HG02884 (cell line): ENCODE measurements at regions not wholly inside any gene's neighbourhood (a gene's known extent, or its start where the extent isn't known, plus 50 kb on each side); places are given as distances from the start of the nearest gene placed in this dataset.
"Not testable (repeated sequence)": the region's sequence is repeated elsewhere in the genome, so short reads cannot be mapped to it uniquely, and the experiment has no call there.

Experiments
- ATAC-seq: cut with Tn5 transposase; IDR thresholded peaks from one replicate; pipeline ENCODE4 v1.9.1; 2021; ENCODE audit warnings: mild to moderate bottlenecking, moderate library complexity; ENCODE audit not compliant: unreplicated experiment

DNA sequence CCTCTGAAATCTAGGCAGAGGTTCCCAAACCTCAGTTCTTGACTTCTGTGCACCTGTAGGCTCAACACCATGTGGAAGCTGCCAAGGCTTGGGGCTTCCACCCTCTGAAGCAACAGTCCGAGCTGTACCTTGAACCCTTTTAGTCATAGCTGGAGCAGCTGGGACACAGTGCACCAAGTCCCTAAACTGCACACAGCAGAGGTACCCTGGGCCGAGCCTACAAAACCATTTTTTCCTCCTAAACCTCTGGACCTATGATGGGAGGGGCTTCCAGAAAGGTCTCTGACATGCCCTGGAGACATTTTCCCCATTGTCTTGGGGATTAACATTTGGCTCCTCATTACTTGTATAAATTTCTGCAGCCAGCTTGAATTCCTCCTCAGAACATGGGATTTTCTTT lies 168.8 kb downstream of the TLE3 start:
- not testable (repeated sequence) for ATAC-seq

DNA sequence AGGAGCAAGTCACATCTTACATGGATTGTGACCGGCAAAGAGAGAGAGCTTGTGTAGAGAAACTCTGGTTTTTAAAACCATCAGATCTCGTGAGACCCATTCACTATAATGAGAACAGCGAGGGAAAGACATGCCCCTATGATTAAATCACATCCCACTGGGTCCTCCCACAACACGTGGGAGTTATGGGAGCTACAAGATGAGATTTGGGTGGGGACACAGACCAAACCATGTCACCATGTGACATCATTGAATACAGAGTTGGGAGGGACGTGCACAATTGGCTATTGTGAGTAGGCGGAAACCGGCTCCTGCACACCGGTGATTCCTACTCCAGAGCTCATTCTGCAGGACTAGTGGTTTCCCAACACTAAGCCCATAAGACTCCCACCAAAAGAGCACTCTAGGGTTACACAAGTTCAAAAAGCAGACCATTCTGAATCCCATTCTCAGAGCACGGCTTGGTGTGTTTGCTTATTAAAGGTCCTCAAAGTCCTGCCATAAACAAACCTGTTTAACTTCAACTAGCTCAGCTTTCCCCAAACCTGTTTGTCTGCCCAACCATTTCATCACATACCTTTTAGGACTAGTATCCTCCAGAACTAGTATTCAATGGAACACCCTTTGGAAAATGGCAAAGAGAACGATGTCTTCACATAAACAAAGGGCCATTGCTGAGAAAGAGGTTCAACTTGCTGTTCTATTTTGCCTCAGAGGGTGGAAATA lies 167.6 kb downstream of the TLE3 start:
- no peak for ATAC-seq

DNA sequence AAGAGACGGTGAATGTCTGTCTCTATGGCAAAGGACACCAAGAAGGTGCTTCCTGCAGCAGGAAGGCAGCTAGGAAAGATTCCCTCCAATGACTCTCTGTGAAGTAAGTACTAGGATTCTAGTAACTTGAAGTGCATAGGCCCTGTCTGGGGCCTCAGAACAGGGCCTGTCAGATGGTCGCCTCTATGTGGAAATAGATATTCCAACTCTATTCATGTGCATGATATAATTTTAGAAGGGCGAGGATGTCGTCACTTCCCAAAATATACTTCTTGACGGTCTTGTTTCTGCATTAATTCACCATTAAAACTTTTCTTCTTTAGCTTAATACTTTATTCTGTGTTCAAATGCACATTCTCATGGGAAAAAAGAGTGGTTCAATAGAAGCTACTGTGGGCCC lies 167.0 kb downstream of the TLE3 start:
- ATAC-seq: no peak

DNA sequence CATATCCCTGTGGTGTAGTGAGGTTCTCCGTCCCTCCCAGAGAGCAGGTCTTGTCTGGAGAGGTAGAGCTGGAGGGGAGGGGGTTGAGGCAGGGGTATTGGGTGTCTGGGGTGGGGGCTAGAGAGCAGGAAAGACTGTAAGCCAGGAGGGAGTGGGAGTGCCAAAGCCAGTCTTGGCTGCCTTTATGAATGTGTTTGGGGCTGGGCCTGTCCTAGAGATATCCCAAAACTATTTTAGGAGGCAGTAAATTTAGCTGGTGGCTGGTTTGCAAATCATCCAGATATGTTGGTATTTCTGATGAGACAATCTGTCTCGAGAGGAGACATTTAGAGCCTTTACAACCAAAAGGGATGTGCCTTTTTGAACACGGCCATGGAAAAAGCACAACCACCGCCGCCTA lies 166.6 kb downstream of the TLE3 start:
- no peak for ATAC-seq

DNA sequence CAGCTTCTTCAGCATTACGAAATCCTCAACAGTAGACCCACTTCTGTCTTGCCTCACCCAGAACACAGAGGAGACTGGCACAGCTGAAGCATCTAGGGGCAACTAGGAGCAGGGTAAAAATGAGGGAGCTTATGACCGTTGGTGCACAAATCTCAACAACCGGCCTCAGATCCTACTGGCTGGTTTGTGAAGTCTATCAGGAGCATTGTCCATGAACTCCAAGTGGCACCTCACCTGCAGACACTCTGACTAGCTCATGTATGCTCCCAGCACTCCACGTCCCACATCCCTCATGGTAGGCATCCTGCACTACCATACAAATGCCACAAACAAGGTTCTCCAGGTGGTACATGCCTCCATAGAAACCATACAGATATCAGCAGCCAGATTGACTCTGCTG lies 163.1 kb downstream of the TLE3 start:
- ATAC-seq: no peak

DNA sequence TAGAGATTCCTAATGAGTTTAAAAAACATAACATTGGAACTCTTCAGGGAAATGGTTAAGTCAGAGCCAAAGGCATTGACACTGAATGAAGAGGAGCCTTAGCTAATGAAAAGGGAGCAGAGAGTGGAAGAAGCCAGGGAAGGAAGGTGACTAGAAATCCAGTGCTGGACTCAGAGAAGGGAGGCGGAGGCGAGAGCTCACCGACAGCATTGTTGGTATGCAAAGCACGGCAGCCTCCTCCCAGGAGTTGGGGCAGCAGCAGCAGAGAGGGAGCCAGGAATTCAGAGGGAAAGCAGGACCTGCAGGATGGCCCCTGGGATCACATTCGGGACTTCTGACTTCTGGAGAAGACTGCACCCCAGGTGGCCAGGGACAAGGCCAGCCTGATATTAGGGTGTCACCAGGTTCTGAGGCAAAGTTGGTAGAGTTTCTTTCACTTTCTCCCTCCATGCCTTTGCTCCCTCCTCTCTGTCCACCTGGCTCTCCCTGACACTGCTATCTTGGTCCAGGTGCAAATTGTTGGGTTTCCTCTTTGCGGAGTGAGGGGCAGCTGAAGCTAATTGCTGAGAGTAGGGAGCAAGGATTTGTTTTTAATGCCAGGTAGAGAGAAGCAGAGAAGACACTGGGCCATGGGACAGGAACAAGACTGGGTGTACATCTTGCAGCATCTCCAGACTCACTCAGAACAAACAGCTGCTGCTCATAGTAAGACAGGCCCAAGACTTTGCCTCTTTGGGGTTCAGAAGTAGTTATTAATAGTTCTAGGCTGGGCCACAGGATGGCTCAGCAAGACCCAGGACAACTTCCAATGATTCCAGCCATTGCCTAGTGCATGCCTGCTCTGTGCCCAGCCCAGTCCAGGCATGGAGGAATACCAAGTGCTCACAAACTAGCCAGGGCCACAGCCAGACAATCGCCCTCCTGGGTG lies 157.9 kb downstream of the TLE3 start:
- ATAC-seq: no peak

DNA sequence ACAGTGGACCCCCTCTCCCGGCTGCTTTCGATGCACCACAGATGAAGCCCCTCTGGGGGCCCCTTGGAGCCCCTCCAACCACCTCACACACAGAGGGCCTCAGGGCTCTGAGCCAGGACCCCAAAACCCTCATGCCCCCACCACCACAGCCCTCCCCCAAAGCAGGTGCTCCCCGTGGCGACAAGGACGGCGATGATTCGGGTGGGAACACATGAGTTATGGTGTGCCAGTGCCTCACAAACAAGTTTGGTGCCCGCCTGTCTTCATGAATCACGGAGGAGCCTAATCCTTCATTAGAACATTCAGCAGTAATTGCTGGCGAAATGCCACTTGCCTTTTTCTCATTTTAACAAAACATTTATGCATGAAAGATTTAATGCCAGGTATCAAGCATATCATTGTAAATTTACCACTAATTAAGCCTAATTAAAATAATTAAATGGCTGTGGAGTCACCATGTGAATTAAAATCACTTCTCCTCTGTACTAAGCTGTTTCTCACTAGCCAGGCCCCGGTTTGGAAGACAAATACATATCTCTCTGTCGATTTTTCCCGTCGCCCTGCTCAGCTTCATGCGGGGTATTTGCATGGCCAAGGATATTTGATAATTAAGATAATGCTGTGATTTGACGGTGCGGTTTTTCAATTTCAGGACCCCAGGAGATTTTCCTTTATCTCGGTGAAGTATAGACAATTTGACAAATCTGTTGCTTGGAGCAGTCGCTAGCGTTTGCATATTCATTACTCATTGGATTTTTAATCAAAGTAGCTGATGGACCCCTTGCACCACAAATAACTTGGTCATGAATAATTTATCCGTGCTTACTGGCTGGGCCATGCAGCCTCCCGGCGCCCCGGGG lies 157.0 kb downstream of the TLE3 start:
- ATAC-seq: no peak

DNA sequence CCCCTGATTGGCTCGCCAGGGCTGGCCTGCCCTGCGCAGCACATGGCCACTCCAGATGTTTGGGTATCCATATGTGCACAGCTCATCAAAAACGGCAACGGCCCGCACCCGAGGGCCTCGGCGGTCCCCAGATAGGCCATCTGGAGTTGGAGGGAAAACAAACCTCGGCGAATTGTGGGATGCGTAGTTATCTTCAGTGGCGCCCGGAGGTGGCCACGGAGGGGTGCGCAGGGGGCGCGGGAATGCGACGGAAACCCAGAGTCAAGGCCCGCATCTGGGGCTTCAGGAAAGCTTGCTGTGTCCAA lies 156.5 kb downstream of the TLE3 start:
- no peak for ATAC-seq

DNA sequence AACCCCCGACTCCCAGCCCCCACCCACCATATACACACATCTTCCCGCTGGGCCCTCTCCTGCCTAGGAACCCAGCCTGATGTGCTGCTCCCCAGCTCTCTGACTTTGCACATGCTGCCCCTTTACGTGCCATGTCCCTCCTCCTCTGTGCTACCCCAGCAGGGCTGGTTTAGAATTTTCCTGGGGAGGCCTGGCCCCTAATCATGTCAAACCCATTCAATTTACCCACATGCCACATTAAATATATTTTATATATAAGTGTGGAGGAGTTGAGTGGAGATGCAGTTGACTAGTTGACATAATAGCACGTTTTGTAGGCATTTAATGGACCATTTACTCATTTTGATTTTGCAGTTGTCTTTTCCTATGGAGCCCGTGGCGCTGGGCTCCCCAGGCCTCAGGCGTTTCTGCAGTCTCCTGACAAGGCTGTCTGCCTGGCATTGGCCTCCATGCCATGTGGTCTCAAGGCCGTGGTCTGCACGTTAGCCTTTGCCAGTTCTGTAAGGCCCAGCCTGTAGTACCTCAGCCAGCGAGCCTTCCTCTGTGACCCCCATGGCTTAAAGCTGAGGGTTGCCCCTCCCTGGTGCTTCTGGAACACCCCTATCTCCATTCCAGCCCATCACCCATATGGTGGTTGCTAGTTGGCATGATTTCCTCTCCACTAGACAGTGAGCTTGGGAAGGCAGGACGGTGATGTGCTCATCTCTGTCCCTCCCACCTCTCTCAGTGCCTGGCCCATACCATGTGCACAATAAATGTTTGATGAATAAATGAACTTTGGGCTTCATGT lies 155.8 kb downstream of the TLE3 start:
- ATAC-seq: no peak

DNA sequence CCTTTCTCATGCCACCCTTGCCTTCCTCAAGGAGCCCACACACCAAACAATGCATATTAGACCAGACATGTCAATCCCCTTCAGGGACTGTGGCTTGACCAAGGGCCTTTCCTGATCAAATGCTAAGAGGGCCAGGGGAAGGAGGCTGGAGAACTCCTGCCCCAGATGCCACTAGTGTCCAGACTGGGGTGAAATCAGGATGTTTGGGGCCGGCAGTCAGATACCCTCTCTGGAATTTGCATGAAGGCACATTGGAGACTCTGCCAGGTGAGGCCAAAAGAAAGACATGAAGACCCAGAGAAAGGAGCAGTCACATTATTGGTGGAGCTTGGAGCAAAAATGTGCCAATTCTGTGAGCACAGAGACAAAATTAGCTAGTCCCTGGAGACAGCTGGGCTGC lies 154.1 kb downstream of the TLE3 start:
- no peak for ATAC-seq

DNA sequence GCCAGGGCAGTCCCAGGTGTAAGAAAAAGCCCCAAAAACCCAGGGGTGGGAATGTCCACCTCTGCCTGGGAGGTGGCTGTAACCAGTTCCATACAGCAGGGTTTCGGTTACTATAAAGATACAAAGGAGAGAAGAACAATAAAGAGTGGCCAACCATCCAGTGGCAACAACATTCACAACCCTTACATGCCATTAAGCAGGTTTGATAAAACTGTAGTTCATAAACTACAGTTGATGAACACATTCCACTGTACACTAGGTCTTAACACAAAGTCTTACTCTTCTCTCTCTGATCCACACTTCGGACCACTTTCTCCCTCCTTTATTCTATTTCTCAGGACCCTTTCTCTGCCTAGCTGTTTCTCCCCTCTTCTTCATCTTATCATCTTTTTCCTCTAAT lies 152.0 kb downstream of the TLE3 start:
- no peak for ATAC-seq

DNA sequence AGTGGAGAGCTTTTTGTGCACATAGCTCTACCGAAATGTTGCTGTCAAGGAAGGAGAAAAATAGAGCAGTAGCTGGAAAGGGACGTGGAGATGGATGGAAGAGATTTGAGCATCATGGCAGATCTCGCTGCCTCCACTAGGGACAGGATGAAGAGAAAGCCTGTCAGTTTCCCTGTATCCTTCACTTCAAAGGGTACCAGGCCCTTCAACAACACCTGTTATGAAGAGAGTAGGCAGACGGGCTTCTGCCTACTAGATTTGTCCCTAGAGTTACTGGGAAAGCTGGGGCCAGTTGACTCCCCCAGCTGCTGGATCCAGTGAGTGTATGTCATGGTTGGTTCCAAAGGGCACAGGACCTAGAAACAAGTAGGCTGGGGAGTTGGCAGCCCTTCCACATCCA lies 150.8 kb downstream of the TLE3 start:
- ATAC-seq: no peak

DNA sequence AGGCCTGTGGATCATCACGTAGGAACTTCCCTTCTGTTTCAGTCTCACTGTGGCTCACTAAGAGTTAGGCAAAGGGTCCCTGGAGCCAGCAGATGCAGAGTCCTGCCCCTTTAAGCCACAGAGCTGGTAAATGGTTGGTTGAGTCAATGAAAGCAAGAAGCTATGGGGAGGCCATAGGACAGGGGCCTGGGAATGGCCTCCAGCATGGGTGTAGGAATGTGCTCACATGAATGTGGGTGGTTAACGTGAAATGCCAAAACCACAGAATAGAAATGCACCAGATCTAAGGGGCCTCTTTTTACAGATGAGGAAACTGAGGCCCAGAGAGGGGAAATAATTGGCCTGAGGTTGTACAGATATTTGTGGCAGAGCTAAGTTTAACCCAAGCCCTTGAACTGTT lies 150.3 kb downstream of the TLE3 start:
- ATAC-seq: no peak

DNA sequence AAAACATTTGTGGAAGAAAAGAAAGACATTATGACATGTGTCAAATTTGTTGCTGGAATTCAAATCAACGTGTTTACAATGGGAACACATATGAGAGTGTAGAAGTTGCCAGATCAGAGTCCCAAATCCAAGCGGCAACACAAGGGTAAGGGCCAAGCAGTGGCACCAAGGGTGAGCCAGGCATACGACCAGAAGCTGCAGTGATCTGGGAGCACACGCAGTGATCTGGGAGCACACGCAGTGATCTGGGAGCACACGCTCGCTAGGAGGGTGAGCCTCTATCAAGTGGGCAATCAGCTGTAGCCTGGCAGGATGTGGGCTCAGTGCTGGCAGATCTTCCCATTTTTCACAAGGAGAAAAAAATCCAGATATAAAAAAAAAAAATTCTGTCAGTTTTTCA lies 148.2 kb downstream of the TLE3 start:
- ATAC-seq: no peak

DNA sequence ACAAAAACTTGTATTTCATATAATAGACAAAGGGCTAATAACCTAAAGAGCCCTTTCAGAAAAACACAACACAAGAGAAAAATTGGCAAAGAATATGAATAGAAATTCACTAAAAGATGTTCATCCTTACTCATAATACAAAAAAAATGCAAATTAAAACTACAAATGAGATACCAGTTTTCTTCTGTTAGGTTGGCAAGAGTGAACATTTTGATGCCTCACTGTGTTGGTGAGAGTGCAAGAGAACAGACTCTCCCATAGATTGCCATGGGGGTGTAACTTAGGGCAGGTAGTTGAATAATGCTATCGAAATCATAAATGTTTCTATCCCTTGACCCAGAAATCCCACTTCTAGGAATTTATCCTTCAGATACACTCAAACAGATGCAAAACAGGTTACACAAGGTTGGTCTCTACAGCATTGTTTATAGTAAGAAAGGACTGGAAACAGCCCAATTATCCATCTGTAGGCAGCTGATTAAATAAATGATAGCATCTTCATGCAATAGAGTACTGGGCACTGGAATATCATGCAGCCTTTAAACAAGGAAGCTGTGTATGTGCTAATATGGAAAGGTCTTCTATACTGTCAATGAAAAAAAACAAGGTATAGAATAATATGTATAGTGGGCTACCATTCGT lies 146.3 kb downstream of the TLE3 start:
- ATAC-seq: no peak

DNA sequence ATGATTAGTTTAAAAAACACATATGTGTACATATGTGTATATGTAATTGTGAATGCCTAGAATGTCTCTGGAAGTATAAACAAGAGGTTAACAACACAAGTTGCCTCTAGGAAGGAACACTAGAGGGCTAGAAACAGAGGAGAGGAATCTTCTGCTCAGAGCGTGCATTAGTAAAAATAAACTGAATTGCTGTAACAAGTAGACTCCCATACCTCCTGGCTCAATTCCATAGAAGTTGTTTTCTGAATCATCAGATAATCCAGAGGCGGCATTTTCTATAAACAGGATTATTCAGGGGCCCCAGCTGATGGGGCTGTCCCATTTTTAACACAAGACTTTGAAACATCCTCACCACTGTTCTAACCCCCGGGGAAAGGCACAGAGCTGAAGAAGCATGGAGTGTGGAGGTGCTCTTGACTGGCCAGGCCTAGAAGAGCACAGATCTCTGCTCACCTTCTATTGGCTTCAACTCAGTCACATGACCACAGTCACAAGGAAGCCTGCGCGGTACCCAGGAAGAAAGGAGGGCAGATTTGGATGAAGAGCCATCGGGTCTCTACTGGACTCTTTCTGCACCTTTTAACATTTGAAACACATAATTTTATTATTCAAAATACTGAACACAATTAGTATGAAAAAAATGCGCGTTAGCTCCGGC lies 145.7 kb downstream of the TLE3 start:
- ATAC-seq: no peak

DNA sequence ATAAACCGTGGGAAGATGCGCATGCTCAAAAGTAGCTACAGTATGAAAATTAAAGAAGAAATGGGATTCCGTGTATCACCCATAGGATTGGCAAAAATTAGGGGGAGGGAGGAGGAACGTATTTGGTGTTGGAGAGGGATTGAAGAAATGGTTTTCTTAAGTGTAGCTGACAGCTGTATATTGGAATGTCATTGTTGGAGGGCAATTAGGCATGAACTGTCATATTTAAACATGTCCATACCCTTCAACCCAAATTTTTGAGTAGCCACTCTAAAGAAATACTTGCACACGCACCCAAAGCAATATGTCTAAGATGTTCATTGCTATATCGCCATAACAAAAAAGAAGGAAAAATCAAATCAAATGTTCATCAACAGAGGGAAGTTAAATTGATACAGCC lies 144.7 kb downstream of the TLE3 start:
- ATAC-seq: no peak

DNA sequence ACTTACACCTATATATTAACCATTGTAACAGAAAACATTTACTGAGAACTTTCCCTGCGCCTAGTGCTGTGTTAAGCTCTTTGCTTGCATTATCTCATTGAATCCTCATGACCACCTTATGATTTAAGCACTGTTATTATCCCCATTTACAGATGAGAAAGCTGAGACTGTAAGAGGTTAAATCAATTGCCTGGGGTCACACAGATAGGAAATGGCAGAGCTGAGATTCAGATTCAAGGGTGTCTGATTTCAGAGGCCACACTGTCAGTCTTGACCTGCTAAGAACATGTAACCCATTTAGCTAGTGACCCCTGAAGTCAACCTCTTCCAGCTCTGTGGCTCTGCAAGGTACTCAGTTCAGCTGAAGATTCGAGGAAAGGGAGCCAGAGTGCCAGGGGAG lies 143.9 kb downstream of the TLE3 start:
- ATAC-seq: no peak

DNA sequence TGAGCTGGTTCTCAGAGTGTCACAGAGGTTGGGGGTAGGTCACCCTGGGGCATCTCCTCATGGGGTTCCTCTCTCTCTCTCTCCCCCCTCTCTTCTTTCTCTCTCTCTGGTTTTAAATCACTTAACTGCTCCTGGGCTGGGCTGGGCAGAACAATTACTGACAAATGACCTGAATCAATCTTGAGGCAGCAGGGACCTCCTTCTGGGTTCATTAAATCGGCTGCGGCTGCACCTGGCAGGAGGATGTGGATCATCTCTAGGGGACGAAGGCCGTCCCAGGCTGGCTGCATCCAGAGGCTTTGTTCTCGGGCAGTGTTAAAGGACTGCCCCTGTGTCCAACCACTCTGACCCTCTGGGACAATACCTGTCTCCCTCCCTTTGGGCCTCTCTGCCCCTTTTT lies 143.1 kb downstream of the TLE3 start:
- no peak for ATAC-seq
